HG02763 (cell line): ENCODE measurements at regions not wholly inside any gene's neighbourhood (a gene's known extent, or its start where the extent isn't known, plus 50 kb on each side); places are given as distances from the start of the nearest gene placed in this dataset.

Experiments used
- ATAC-seq: cut with Tn5 transposase; IDR thresholded peaks from one replicate; pipeline ENCODE4 v1.9.1; 2021; ENCODE audit warnings: mild to moderate bottlenecking, moderate library complexity; ENCODE audit not compliant: unreplicated experiment

GRCh38 chr13:47459512-47459911, 541.6 kb downstream of the SUCLA2 start:
- no peak for ATAC-seq

GRCh38 chr13:47457626-47458025, 543.4 kb downstream of the SUCLA2 start:
- no peak for ATAC-seq

- no peak for ATAC-seq
Measured at GRCh38 chr13:47455626-47456025, 545.4 kb downstream of the SUCLA2 start.

GRCh38 chr13:47454986-47455385, 546.1 kb downstream of the SUCLA2 start:
- no peak for ATAC-seq

- no peak for ATAC-seq
Measured at GRCh38 chr13:47437406-47437805, 540.6 kb upstream of the HTR2A start.

GRCh38 chr13:47433461-47434005, 536.7 kb upstream of the HTR2A start:
- ATAC-seq, result no peak

- no peak for ATAC-seq
Measured at GRCh38 chr13:47426126-47426849, 529.4 kb upstream of the HTR2A start.

GRCh38 chr13:47421525-47421924, 524.7 kb upstream of the HTR2A start:
- no peak for ATAC-seq

GRCh38 chr13:47420568-47420967, 523.7 kb upstream of the HTR2A start:
- no peak for ATAC-seq

GRCh38 chr13:47420020-47420419, 523.2 kb upstream of the HTR2A start:
- ATAC-seq, result no peak

- no peak for ATAC-seq
Measured at GRCh38 chr13:47418206-47418920, 521.5 kb upstream of the HTR2A start.

GRCh38 chr13:47417485-47417884, 520.6 kb upstream of the HTR2A start:
- no peak for ATAC-seq

- ATAC-seq, result no peak
Measured at GRCh38 chr13:47415048-47415447, 518.2 kb upstream of the HTR2A start.

- no peak for ATAC-seq
Measured at GRCh38 chr13:47413526-47413925, 516.7 kb upstream of the HTR2A start.

GRCh38 chr13:47413112-47413511, 516.3 kb upstream of the HTR2A start:
- ATAC-seq, result no peak

GRCh38 chr13:47409778-47410177, 512.9 kb upstream of the HTR2A start:
- ATAC-seq, result no peak

GRCh38 chr13:47408546-47409319, 511.9 kb upstream of the HTR2A start:
- no peak for ATAC-seq

- ATAC-seq, result no peak
Measured at GRCh38 chr13:47407808-47408207, 511.0 kb upstream of the HTR2A start.

GRCh38 chr13:47399599-47399998, 502.7 kb upstream of the HTR2A start:
- no peak for ATAC-seq

GRCh38 chr13:47397739-47398138, 500.9 kb upstream of the HTR2A start:
- ATAC-seq, result no peak

GRCh38 chr13:47396915-47397314, 500.1 kb upstream of the HTR2A start:
- no peak for ATAC-seq
